KMS-11 (cell line): ENCODE measurements at regions not wholly inside any gene's neighbourhood (a gene's known extent, or its start where the extent isn't known, plus 50 kb on each side); places are given as distances from the start of the nearest gene placed in this dataset.

Source experiments
- H2AFZ ChIP-seq: fragments of 200-600 bp; sonication (generic); 2 replicates; pipeline ENCODE4 v1.6.1; 2016; ENCODE audit warnings: antibody characterized with exemption, mixed run types, low read depth
- H3K27ac ChIP-seq: fragments of 200-600 bp; sonication (generic); 2 replicates; pipeline ENCODE4 v1.6.1; 2016; ENCODE audit warnings: mild to moderate bottlenecking, mixed run types
- H3K27me3 ChIP-seq: fragments of 200-600 bp; sonication (generic); 2 replicates; pipeline ENCODE4 v1.6.1; 2017; ENCODE audit warnings: mild to moderate bottlenecking, low read depth, mixed run types, moderate library complexity; ENCODE audit not compliant: insufficient read depth
- H3K36me3 ChIP-seq: fragments of 200-600 bp; sonication (generic); 2 replicates; pipeline ENCODE4 v1.6.1; 2017; ENCODE audit warnings: mild to moderate bottlenecking, mixed run types; ENCODE audit not compliant: insufficient read depth
- H3K4me1 ChIP-seq: fragments of 200-600 bp; sonication (generic); 2 replicates; pipeline ENCODE4 v1.6.1; 2016; ENCODE audit warnings: mild to moderate bottlenecking, low read depth, mixed run types; ENCODE audit not compliant: poor library complexity, severe bottlenecking
- H3K4me2 ChIP-seq: fragments of 200-600 bp; sonication (generic); 2 replicates; pipeline ENCODE4 v1.7.0; 2016; ENCODE audit warnings: mild to moderate bottlenecking, mixed run types
- H3K4me3 ChIP-seq: fragments of 200-600 bp; sonication (generic); IDR thresholded peaks from 2 replicates; pipeline ENCODE4 v1.6.1; 2017; ENCODE audit warnings: low read depth, low read length, mixed read lengths; ENCODE audit not compliant: insufficient read depth
- H3K79me2 ChIP-seq: fragments of 200-600 bp; sonication (generic); 2 replicates; pipeline ENCODE4 v1.6.1; 2016; ENCODE audit warnings: low read depth, mixed run types; ENCODE audit not compliant: insufficient read depth
- H3K9ac ChIP-seq: fragments of 200-600 bp; sonication (generic); 2 replicates; pipeline ENCODE4 v1.6.1; 2016; ENCODE audit warnings: mild to moderate bottlenecking, mixed run types
- H4K20me1 ChIP-seq: fragments of 200-600 bp; sonication (generic); 2 replicates; pipeline ENCODE4 v1.6.1; 2016; ENCODE audit warnings: mild to moderate bottlenecking, mixed run types; ENCODE audit not compliant: insufficient read depth
- TF ChIP-seq, protein P1 (sequence below): fragments of 200-600 bp; sonication (generic); conservative IDR thresholded peaks from 2 replicates; pipeline ENCODE4 v1.6.1; 2017; ENCODE audit warnings: low read depth, mild to moderate bottlenecking, antibody characterized with exemption, low read length, moderate library complexity, mixed read lengths

GRCh38 chr12:24109381-24110039 is 160.0 kb upstream of the SOX5 start:
- H3K79me2 ChIP-seq: no peaks in the 10 kb centered on the region
- H3K27me3 ChIP-seq: no peaks in the 10 kb centered on the region
- H3K4me1 ChIP-seq: peaks cover 24% of the 10 kb centered on the region
- no peak overlapping the region for H3K4me3 ChIP-seq
- peak overlapping the region; percentile 40 for H3K27ac ChIP-seq
- H3K36me3 ChIP-seq: no peaks in the 10 kb centered on the region
- peak overlapping the region; percentile 52 for H3K4me2 ChIP-seq
- H2AFZ ChIP-seq: peak overlapping the region; percentile 10; the same call in 1 of the 2 replicates
- no peaks in the 10 kb centered on the region for H4K20me1 ChIP-seq
- H3K9ac ChIP-seq: no peak overlapping the region
- TF ChIP-seq, protein P1, sequence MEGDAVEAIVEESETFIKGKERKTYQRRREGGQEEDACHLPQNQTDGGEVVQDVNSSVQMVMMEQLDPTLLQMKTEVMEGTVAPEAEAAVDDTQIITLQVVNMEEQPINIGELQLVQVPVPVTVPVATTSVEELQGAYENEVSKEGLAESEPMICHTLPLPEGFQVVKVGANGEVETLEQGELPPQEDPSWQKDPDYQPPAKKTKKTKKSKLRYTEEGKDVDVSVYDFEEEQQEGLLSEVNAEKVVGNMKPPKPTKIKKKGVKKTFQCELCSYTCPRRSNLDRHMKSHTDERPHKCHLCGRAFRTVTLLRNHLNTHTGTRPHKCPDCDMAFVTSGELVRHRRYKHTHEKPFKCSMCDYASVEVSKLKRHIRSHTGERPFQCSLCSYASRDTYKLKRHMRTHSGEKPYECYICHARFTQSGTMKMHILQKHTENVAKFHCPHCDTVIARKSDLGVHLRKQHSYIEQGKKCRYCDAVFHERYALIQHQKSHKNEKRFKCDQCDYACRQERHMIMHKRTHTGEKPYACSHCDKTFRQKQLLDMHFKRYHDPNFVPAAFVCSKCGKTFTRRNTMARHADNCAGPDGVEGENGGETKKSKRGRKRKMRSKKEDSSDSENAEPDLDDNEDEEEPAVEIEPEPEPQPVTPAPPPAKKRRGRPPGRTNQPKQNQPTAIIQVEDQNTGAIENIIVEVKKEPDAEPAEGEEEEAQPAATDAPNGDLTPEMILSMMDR: peak; percentile 59; the same call in 1 of the 2 replicates

DNA sequence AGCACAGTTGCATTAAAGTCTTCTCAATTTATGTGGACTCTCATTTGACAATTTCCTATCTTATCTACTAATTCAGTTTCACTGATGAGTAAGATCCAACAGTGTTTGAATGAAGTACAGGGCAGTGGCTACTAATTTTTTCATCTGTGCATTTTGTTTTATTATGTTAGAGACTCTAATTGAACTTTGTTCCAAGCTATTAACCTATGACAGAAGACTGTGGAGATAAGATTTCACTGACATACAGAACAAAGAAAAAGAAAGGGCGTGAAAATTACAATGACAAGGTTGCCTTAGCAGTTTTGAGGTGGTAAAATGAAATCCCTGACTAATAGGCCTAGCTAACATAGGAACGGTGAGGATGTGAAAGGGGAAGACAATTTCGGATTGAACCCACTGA is 153.2 kb upstream of the SOX5 start:
- no peaks in the 10 kb centered on the region for H3K4me1 ChIP-seq
- H4K20me1 ChIP-seq: no peaks in the 10 kb centered on the region
- no peaks in the 10 kb centered on the region for H3K36me3 ChIP-seq
- no peaks in the 10 kb centered on the region for H3K27me3 ChIP-seq
- H2AFZ ChIP-seq: no peak overlapping the region
- H3K4me3 ChIP-seq: no peak overlapping the region
- no peaks in the 10 kb centered on the region for H3K79me2 ChIP-seq
- H3K27ac ChIP-seq: no peak overlapping the region
- no peak overlapping the region for H3K9ac ChIP-seq
- H3K4me2 ChIP-seq: no peak overlapping the region
- TF ChIP-seq, protein P1: no peak

- H3K4me3 ChIP-seq: no peak overlapping the region
- H3K4me1 ChIP-seq: no peaks in the 10 kb centered on the region
- no peak overlapping the region for H3K4me2 ChIP-seq
- H2AFZ ChIP-seq: no peak overlapping the region
- H3K27me3 ChIP-seq: no peaks in the 10 kb centered on the region
- no peaks in the 10 kb centered on the region for H3K79me2 ChIP-seq
- H3K9ac ChIP-seq: no peak overlapping the region
- TF ChIP-seq, protein P1: no peak
- no peak overlapping the region for H3K27ac ChIP-seq
- no peaks in the 10 kb centered on the region for H4K20me1 ChIP-seq
- no peaks in the 10 kb centered on the region for H3K36me3 ChIP-seq
Measured at GRCh38 chr12:24099576-24099975, 150.1 kb upstream of the SOX5 start.

- TF ChIP-seq, protein P1: no peak
Measured at GRCh38 chr12:24095245-24095644, 145.8 kb upstream of the SOX5 start.

More at GRCh38 chr12:24095245-24095644, 145.8 kb upstream of the SOX5 start:
- Histone ChIP-seq H3K9ac (no peak overlapping the region), H3K4me1 (no peaks in the 10 kb centered on the region), H3K4me2 (no peak overlapping the region), H4K20me1 (no peaks in the 10 kb centered on the region), H3K36me3 (no peaks in the 10 kb centered on the region), H3K79me2 (no peaks in the 10 kb centered on the region), H3K4me3 (no peak overlapping the region), H3K27me3 (no peaks in the 10 kb centered on the region), H2AFZ (no peak overlapping the region), H3K27ac (no peak overlapping the region)
